ENCODE measurements at regions not wholly inside any gene's neighbourhood (a gene's known extent, or its start where the extent isn't known, plus 50 kb on each side); places are given as distances from the start of the nearest gene placed in this dataset.

- H3K27me3 ChIP-seq (ENCODE audit: control insufficient read depth, insufficient read depth, low read length) = no peaks in the 10 kb centered on the region; the same call in 1 of the 2 replicates
- in situ Hi-C loops (cut with MboI; ENCODE audit: low sequenced_read_pairs) = no loop called here
- BruUV-seq (replicated peaks) = no TSS peak
- H4K20me1 ChIP-seq (ENCODE audit: insufficient read depth, low read length) = no peaks in the 10 kb centered on the region
- H3K14ac ChIP-seq (replicated peaks; ENCODE audit: low read depth, low read length) = no peak overlapping the region
- no peak overlapping the region for H2BK5ac ChIP-seq (ENCODE audit: low read depth, low read length, poor library complexity, severe bottlenecking)
- TF ChIP-seq CTCF (conservative IDR thresholded peaks at IDR 0.05; ENCODE audit: low read depth, low read length) (no peak), RAD21 (IDR thresholded peaks at IDR 0.05; ENCODE audit: low read length) (no peak), SMC3 (IDR thresholded peaks at IDR 0.05; ENCODE audit: low read depth, low read length) (no peak), CHD1 (IDR thresholded peaks at IDR 0.05; ENCODE audit: low read depth, low read length) (no peak), RCOR1 (IDR thresholded peaks at IDR 0.05; ENCODE audit: insufficient replicate concordance, low read length) (no peak), RFX5 (IDR thresholded peaks at IDR 0.05; ENCODE audit: low read depth, low read length) (no peak), USF2 (IDR thresholded peaks at IDR 0.05; ENCODE audit: low read depth, low read length) (no peak), ELK1 (IDR thresholded peaks at IDR 0.05; ENCODE audit: borderline replicate concordance, low read depth, low read length) (no peak), FOS (IDR thresholded peaks at IDR 0.05; ENCODE audit: low read depth, low read length) (no peak), BHLHE40 (IDR thresholded peaks at IDR 0.05; ENCODE audit: low read depth, low read length) (no peak), CEBPB (IDR thresholded peaks at IDR 0.05; ENCODE audit: low read depth, low read length) (no peak), MAZ (IDR thresholded peaks at IDR 0.05; ENCODE audit: borderline replicate concordance, low read depth, low read length) (no peak), POLR2A (IDR thresholded peaks at IDR 0.05; ENCODE audit: low read depth, low read length) (no peak), NFE2L2 (IDR thresholded peaks at IDR 0.05; ENCODE audit: low read depth, low read length) (no peak), MXI1 (IDR thresholded peaks at IDR 0.05; ENCODE audit: borderline replicate concordance, low read depth, low read length) (no peak), MAFK (IDR thresholded peaks at IDR 0.05; ENCODE audit: low read depth, low read length) (no peak)
- dilution Hi-C loops (cut with HindIII; ENCODE audit: low sequenced_read_pairs, unreplicated experiment) = no loop called here
- H4K5ac ChIP-seq (ENCODE audit: low read depth, low read length) = no peak overlapping the region
- H2BK20ac ChIP-seq (ENCODE audit: low read depth, low read length) = no peak overlapping the region
- no peak overlapping the region for H3K23ac ChIP-seq (ENCODE audit: low read depth, low read length)
- no peaks in the 10 kb centered on the region for H3K79me1 ChIP-seq (ENCODE audit: low read depth in 1 of 2, low read length in 2 of 2)
- no peak overlapping the region for H3K4me3 ChIP-seq (ENCODE audit: insufficient read depth, low read depth, low read length)
- no peaks in the 10 kb centered on the region for H3K4me1 ChIP-seq (ENCODE audit: control insufficient read depth, insufficient read depth, low read length)
- CTCF ChIA-PET = interaction anchor here (0.7 kb wide), 1 partner anchor 16 kb away, joined by 3 read pairs; no protein-coding TSS in a partner anchor
- POLR2A ChIA-PET (ENCODE audit: unreplicated experiment) = no interaction called here
- ATAC-seq (ENCODE audit: low read depth) (no peak), DNase-seq (no peak)
- no peak overlapping the region for H3K56ac ChIP-seq (ENCODE audit: extremely low read depth, insufficient read depth, low read length)
- H3K9me1 ChIP-seq (ENCODE audit: insufficient read depth, low read length) = no peaks in the 10 kb centered on the region
- H2BK15ac ChIP-seq (ENCODE audit: low read depth, low read length) = no peak overlapping the region
- H2AK5ac ChIP-seq (ENCODE audit: low read depth, low read length) = no peak overlapping the region
- H3K36me3 ChIP-seq (ENCODE audit: control insufficient read depth, insufficient read depth, low read length) = no peaks in the 10 kb centered on the region
- no peak overlapping the region for H3K27ac ChIP-seq (ENCODE audit: insufficient read depth, low read length)
- H3K9me3 ChIP-seq (ENCODE audit: control insufficient read depth, insufficient read depth, low read length) = no peaks in the 10 kb centered on the region
- intact Hi-C loops (cut with micrococcal nuclease) = no loop called here
- H4K8ac ChIP-seq (ENCODE audit: low read depth in 2 of 2, low read length in 2 of 2) = no peak overlapping the region
- H3K9ac ChIP-seq (ENCODE audit: low read depth, low read length) = no peak overlapping the region
- no peak overlapping the region for H2AFZ ChIP-seq (replicated peaks; ENCODE audit: low read length, poor library complexity)
- H2BK120ac ChIP-seq (ENCODE audit: low read depth, low read length) = no peak overlapping the region
- no peak overlapping the region for H4K91ac ChIP-seq (ENCODE audit: insufficient read depth, low read depth, low read length)
- no peak overlapping the region for H2AK9ac ChIP-seq (replicated peaks; ENCODE audit: low read depth, low read length, poor library complexity)
- WGBS, 2 experiments (ENCODE audit: extremely low coverage in 2 of 2, insufficient read length in 1 of 2) = no CpG with 5 or more reads among the region's 2 CpGs
- no peak overlapping the region for H3K4ac ChIP-seq (ENCODE audit: low read depth, low read length)
- no peak overlapping the region for H3K18ac ChIP-seq (ENCODE audit: low read depth, low read length)
- H3K4me2 ChIP-seq (ENCODE audit: low read depth, low read length) = no peak overlapping the region
These were observed 199.8 kb upstream of the NOCT start for GRCh38 chr4:138815811-138816210.
